A549 (cell line): ENCODE measurements at regions not wholly inside any gene's neighbourhood (a gene's known extent, or its start where the extent isn't known, plus 50 kb on each side); places are given as distances from the start of the nearest gene placed in this dataset.

Experiments
- ATOH8 ChIP-seq: fragments of 250-450 bp; sonication (Bioruptor Pico); IDR thresholded peaks from 2 replicates; pipeline ENCODE4 v1.5.0; 2020; ENCODE audit warnings: low read depth, mild to moderate bottlenecking, moderate library complexity
- CBX8 ChIP-seq: fragments of 200-600 bp; sonication (generic); IDR thresholded peaks from 2 replicates; pipeline ENCODE4 v1.6.1; 2016
- CHD2 ChIP-seq: fragments of 150-350 bp; IDR thresholded peaks from 2 replicates; pipeline ENCODE4 v1.6.1; 2014; ENCODE audit warnings: low read length; ENCODE audit not compliant: partially characterized antibody
- CTCF ChIP-seq: fragments of >200 bp; sonication (Bioruptor Twin); formaldehyde crosslinking; IDR thresholded peaks from 3 replicates; pipeline ENCODE4 v1.5.1; 2016
- E2F6 ChIP-seq: IDR thresholded peaks from 2 replicates; pipeline ENCODE4 v1.6.1; 2012; ENCODE audit warnings: low read depth, borderline replicate concordance
- EHF ChIP-seq: fragments of 250-450 bp; sonication (Bioruptor Pico); IDR thresholded peaks from 2 replicates; pipeline ENCODE4 v1.5.0; 2020; ENCODE audit warnings: mild to moderate bottlenecking
- EHMT2 ChIP-seq: fragments of 200-600 bp; sonication (generic); IDR thresholded peaks from 2 replicates; pipeline ENCODE4 v1.6.1; 2016; ENCODE audit warnings: antibody characterized with exemption, low read depth, mild to moderate bottlenecking, moderate library complexity
- ELK1 ChIP-seq: fragments of 150-350 bp; IDR thresholded peaks from 2 replicates; pipeline ENCODE4 v1.6.1; 2014; ENCODE audit warnings: low read depth, mild to moderate bottlenecking, low read length
- EP300 ChIP-seq, 2 experiments: fragments of >200 bp; sonication (Bioruptor Twin); formaldehyde crosslinking; IDR thresholded peaks; 2 replicates in 1 of 2; 3 replicates in 1 of 2; pipeline ENCODE4 v1.6.1; 2016 to 2017
- FOSB ChIP-seq: fragments of 250-450 bp; sonication (Bioruptor Pico); IDR thresholded peaks from 2 replicates; pipeline ENCODE4 v1.5.0; 2020; ENCODE audit warnings: mild to moderate bottlenecking, moderate library complexity
- GATA3 ChIP-seq: IDR thresholded peaks from 2 replicates; pipeline ENCODE4 v1.6.1; 2012; ENCODE audit warnings: borderline replicate concordance
- HDAC2 ChIP-seq: fragments of 200-600 bp; sonication (generic); IDR thresholded peaks from 2 replicates; pipeline ENCODE4 v1.6.1; 2016
- HMGXB4 ChIP-seq: fragments of 250-450 bp; sonication (Bioruptor Pico); IDR thresholded peaks from 2 replicates; pipeline ENCODE4 v1.5.0; 2021; ENCODE audit warnings: mild to moderate bottlenecking, moderate library complexity, borderline replicate concordance
- HOXB13 ChIP-seq: fragments of 250-450 bp; sonication (Bioruptor Pico); IDR thresholded peaks from 2 replicates; pipeline ENCODE4 v1.5.0; 2020; ENCODE audit warnings: low read depth, mild to moderate bottlenecking, moderate library complexity
- HOXB5 ChIP-seq: fragments of 250-450 bp; sonication (Bioruptor Pico); IDR thresholded peaks from 2 replicates; pipeline ENCODE4 v1.5.0; 2020; ENCODE audit warnings: mild to moderate bottlenecking, moderate library complexity
- JUN ChIP-seq, 2 experiments: fragments of >200 bp; sonication (Bioruptor Twin); formaldehyde crosslinking; IDR thresholded peaks; 2 replicates in 1 of 2; 3 replicates in 1 of 2; pipeline ENCODE4 v1.6.1; 2016 to 2017
- JUNB ChIP-seq: fragments of >200 bp; sonication (Bioruptor Twin); formaldehyde crosslinking; IDR thresholded peaks from 2 replicates; pipeline ENCODE4 v1.6.1; 2016
- KDM5A ChIP-seq: fragments of 200-600 bp; sonication (generic); IDR thresholded peaks from 2 replicates; pipeline ENCODE4 v1.6.1; 2016; ENCODE audit warnings: antibody characterized with exemption, mild to moderate bottlenecking
- MAX ChIP-seq: IDR thresholded peaks from 2 replicates; pipeline ENCODE4 v1.6.1; 2012
- MAZ ChIP-seq: fragments of 150-350 bp; IDR thresholded peaks from 2 replicates; pipeline ENCODE4 v1.6.1; 2014; ENCODE audit warnings: antibody characterized with exemption, low read depth, low read length, borderline replicate concordance
- NFE2L2 ChIP-seq: fragments of 150-350 bp; conservative IDR thresholded peaks from 2 replicates; pipeline ENCODE4 v1.6.1; 2014; ENCODE audit warnings: low read length
- NPAS2 ChIP-seq: fragments of 250-450 bp; sonication (Bioruptor Pico); IDR thresholded peaks from 2 replicates; pipeline ENCODE4 v1.8.0; 2022; ENCODE audit warnings: mild to moderate bottlenecking, moderate library complexity, borderline replicate concordance
- NR3C1 ChIP-seq: fragments of >200 bp; sonication (Bioruptor Twin); formaldehyde crosslinking; IDR thresholded peaks from 3 replicates; pipeline ENCODE4 v1.6.1; 2017
- PBX3 ChIP-seq: IDR thresholded peaks from 2 replicates; pipeline ENCODE4 v1.6.1; 2012
- PHF8 ChIP-seq: fragments of 200-600 bp; sonication (generic); IDR thresholded peaks from 2 replicates; pipeline ENCODE4 v1.6.1; 2016; ENCODE audit warnings: low read depth, mild to moderate bottlenecking, antibody characterized with exemption, moderate library complexity, borderline replicate concordance
- POLR2A ChIP-seq: IDR thresholded peaks from 2 replicates; pipeline ENCODE4 v1.6.1; 2012; ENCODE audit warnings: mild to moderate bottlenecking, low read length
- POLR2AphosphoS2 ChIP-seq: conservative IDR thresholded peaks from 2 replicates; pipeline ENCODE4 v1.6.1; 2012; ENCODE audit warnings: low read length, improper control_type of control experiment, inconsistent platforms
- RAD21 ChIP-seq, 2 experiments: fragments of >200 bp in 1 of 2; sonication (Bioruptor Twin) in 1 of 2; formaldehyde crosslinking in 1 of 2; IDR thresholded peaks in 1 of 2; conservative IDR thresholded peaks in 1 of 2; 2 replicates in 1 of 2; 3 replicates in 1 of 2; pipeline ENCODE4 v1.6.1; 2012 to 2018; ENCODE audit warnings: inconsistent platforms in 1 of 2
- SMC3 ChIP-seq: fragments of >200 bp; sonication (Bioruptor Twin); formaldehyde crosslinking; IDR thresholded peaks from 3 replicates; pipeline ENCODE4 v1.6.1; 2018; ENCODE audit warnings: inconsistent platforms
- SREBF2 ChIP-seq: fragments of 450-650 bp; IDR thresholded peaks from 2 replicates; pipeline ENCODE4 v1.6.1; 2014; ENCODE audit warnings: mild to moderate bottlenecking, moderate library complexity
- TFCP2L1 ChIP-seq: fragments of 250-450 bp; sonication (Bioruptor Pico); IDR thresholded peaks from 2 replicates; pipeline ENCODE4 v1.5.0; 2021; ENCODE audit warnings: mild to moderate bottlenecking
- USF2 ChIP-seq: fragments of 450-650 bp; IDR thresholded peaks from 2 replicates; pipeline ENCODE4 v1.6.1; 2014; ENCODE audit warnings: antibody characterized with exemption
- ZC3H11A ChIP-seq: fragments of 450-650 bp; IDR thresholded peaks from 2 replicates; pipeline ENCODE4 v1.6.1; 2014; ENCODE audit warnings: antibody characterized with exemption, mild to moderate bottlenecking
- ZSCAN20 ChIP-seq: fragments of 250-450 bp; sonication (Bioruptor Pico); IDR thresholded peaks from 2 replicates; pipeline ENCODE4 v1.8.0; 2022; ENCODE audit warnings: mild to moderate bottlenecking, moderate library complexity

GRCh38 chrX:13397878-13398818 is 78.3 kb upstream of the ATXN3L start (continued):
- TF ChIP-seq ATOH8 (CRISPR knock-in tag) (0 out of 2 replicates have a peak, but pooled peaks have one; percentile 22), CHD2 (no peak), USF2 (peak; percentile 79), GATA3 (peak; percentile 97), SREBF2 (no peak), FOSB (CRISPR knock-in tag) (no peak), HMGXB4 (CRISPR knock-in tag) (no peak), TFCP2L1 (CRISPR knock-in tag) (no peak), EHF (CRISPR knock-in tag) (0 out of 2 replicates have a peak, but pooled peaks have one; percentile 34), CBX8 (no peak), SMC3 (peak; percentile 64), NR3C1 (no peak), HOXB13 (CRISPR knock-in tag) (peak; percentile 14; the same call in 1 of the 2 replicates), NPAS2 (CRISPR knock-in tag) (no peak; the same call in 1 of the 2 replicates), POLR2A (no peak), NFE2L2 (no peak), MAX (peak; percentile 86), E2F6 (peak; percentile 69; the same call in 1 of the 2 replicates), JUNB (peak; percentile 97), MAZ (no peak), HDAC2 (no peak), POLR2AphosphoS2 (no peak), ZC3H11A (no peak), EP300 (IDR thresholded peaks at IDR 0.05) (peak; percentile 92 to 94), ZSCAN20 (CRISPR knock-in tag) (no peak), PBX3 (peak; percentile 87), JUN (IDR thresholded peaks at IDR 0.05) (peak; percentile 82 to 98; a peak in 4 of 5 replicates), PHF8 (no peak), CTCF (no peak), EHMT2 (no peak), KDM5A (no peak), ELK1 (no peak), HOXB5 (no peak), RAD21 (conservative IDR thresholded peaks at IDR 0.05 in 1 of 2, IDR thresholded peaks at IDR 0.05 in 1 of 2) (peak; percentile 53 to 77)
